ENCODE measurements at regions not wholly inside any gene's neighbourhood (a gene's known extent, or its start where the extent isn't known, plus 50 kb on each side); places are given as distances from the start of the nearest gene placed in this dataset.

- Histone ChIP-seq H3K4me3 (no peak overlapping the region), H3K27ac (no peak overlapping the region), H3K4me1 (replicated peaks) (no peaks in the 10 kb centered on the region), H3K9me3 (no peaks in the 10 kb centered on the region), H3K36me3 (no peaks in the 10 kb centered on the region), H3K27me3 (replicated peaks; ENCODE audit: insufficient read depth) (no peaks in the 10 kb centered on the region)
- no peak for DNase-seq (ENCODE audit: low spot score)
- intact Hi-C loops (cut with DNase I), result no loop called here
- TF ChIP-seq CTCF (IDR thresholded peaks at IDR 0.05) (no peak), POLR2A (IDR thresholded peaks at IDR 0.05) (no peak), POLR2AphosphoS5 (IDR thresholded peaks at IDR 0.05) (no peak)
- 44% methylated on average over 4 of the region's 4 CpGs for WGBS
Measured at GRCh38 chr11:26219183-26220117, 112.5 kb upstream of the ANO3 start.

- TF ChIP-seq POLR2AphosphoS5 (IDR thresholded peaks at IDR 0.05) (no peak), CTCF (IDR thresholded peaks at IDR 0.05) (no peak), POLR2A (IDR thresholded peaks at IDR 0.05) (no peak)
- no peaks in the 10 kb centered on the region for H3K27me3 ChIP-seq (replicated peaks; ENCODE audit: insufficient read depth)
- WGBS, result 89% methylated on average over 1 of the region's 1 CpG
- no peaks in the 10 kb centered on the region for H3K4me1 ChIP-seq (replicated peaks)
- H3K36me3 ChIP-seq, result no peaks in the 10 kb centered on the region
- no peaks in the 10 kb centered on the region for H3K9me3 ChIP-seq
- no peak overlapping the region for H3K27ac ChIP-seq
- no peak overlapping the region for H3K4me3 ChIP-seq
- intact Hi-C loops (cut with DNase I), result loop anchor here (5.0 kb wide), 1 partner anchor 243 kb away; no protein-coding TSS in a partner anchor
- DNase-seq (ENCODE audit: low spot score), result no peak
Measured at GRCh38 chr11:26225646-26226045, 106.3 kb upstream of the ANO3 start.

- H3K9me3 ChIP-seq, result no peaks in the 10 kb centered on the region
- 24% methylated on average over 5 of the region's 5 CpGs for WGBS
- TF ChIP-seq POLR2A (IDR thresholded peaks at IDR 0.05) (no peak), CTCF (IDR thresholded peaks at IDR 0.05) (peak in 2 of 4 experiments; percentile 52 to 58), POLR2AphosphoS5 (IDR thresholded peaks at IDR 0.05) (no peak)
- no peak overlapping the region for H3K4me3 ChIP-seq
- no peaks in the 10 kb centered on the region for H3K36me3 ChIP-seq
- no peaks in the 10 kb centered on the region for H3K4me1 ChIP-seq (replicated peaks)
- DNase-seq (ENCODE audit: low spot score), result no peak
- H3K27ac ChIP-seq, result no peak overlapping the region
- intact Hi-C loops (cut with DNase I), result loop anchor here (5.0 kb wide), 1 partner anchor 245 kb away; no protein-coding TSS in a partner anchor
- H3K27me3 ChIP-seq (replicated peaks; ENCODE audit: insufficient read depth), result no peaks in the 10 kb centered on the region
Measured at GRCh38 chr11:26227301-26227746, 104.6 kb upstream of the ANO3 start.

- Histone ChIP-seq H3K4me1 (replicated peaks) (no peaks in the 10 kb centered on the region), H3K27ac (no peak overlapping the region), H3K27me3 (replicated peaks; ENCODE audit: insufficient read depth) (no peaks in the 10 kb centered on the region), H3K9me3 (no peaks in the 10 kb centered on the region), H3K36me3 (no peaks in the 10 kb centered on the region), H3K4me3 (no peak overlapping the region)
- no peak for TF ChIP-seq POLR2AphosphoS5 (IDR thresholded peaks at IDR 0.05)
- no peak for TF ChIP-seq CTCF (IDR thresholded peaks at IDR 0.05)
- TF ChIP-seq POLR2A (IDR thresholded peaks at IDR 0.05), result no peak
- no peak for DNase-seq (ENCODE audit: low spot score)
- intact Hi-C loops (cut with DNase I), result loop anchor here (5.0 kb wide), 1 partner anchor 246 kb away; no protein-coding TSS in a partner anchor
- 11% methylated on average over 3 of the region's 3 CpGs for WGBS
Measured at GRCh38 chr11:26227883-26228502, 103.9 kb upstream of the ANO3 start.
